Thyroid gland (tissue), 4 donors: ENCODE measurements at regions not wholly inside any gene's neighbourhood (a gene's known extent, or its start where the extent isn't known, plus 50 kb on each side); places are given as distances from the start of the nearest gene placed in this dataset.

Experiments used
- DNase-seq, 2 donors: peaks; one replicate each; pipeline ENCODE4 v3.0.0-alpha.2; 2019
- H3K27ac ChIP-seq, 3 donors: fragments of 200-600 bp; sonication (generic); 1 replicate in 2 of 3; 2 replicates in 1 of 3; pipeline ENCODE4 v1.5.1; 2016 to 2019; ENCODE audit warnings: mild to moderate bottlenecking in 1 of 3, moderate library complexity in 1 of 3
- H3K27me3 ChIP-seq: fragments of 200-600 bp; sonication (generic); one replicate; pipeline ENCODE4 v1.5.1; 2019
- H3K36me3 ChIP-seq, 2 donors: fragments of 200-600 bp; sonication (generic); one replicate each; pipeline ENCODE4 v1.5.1; 2016 to 2019
- H3K4me1 ChIP-seq, 2 donors: fragments of 200-600 bp; sonication (generic); one replicate each; pipeline ENCODE4 v1.5.1; 2017 to 2019
- H3K4me3 ChIP-seq, 3 donors: fragments of 200-600 bp; sonication (generic); replicated peaks in 1 of 3; 1 replicate in 2 of 3; 2 replicates in 1 of 3; pipeline ENCODE4 v1.5.1; 2016; ENCODE audit warnings: mild to moderate bottlenecking in 1 of 3
- H3K9me3 ChIP-seq: fragments of 200-600 bp; sonication (generic); one replicate; pipeline ENCODE4 v1.5.1; 2017
- CTCF ChIP-seq, 6 experiments: fragments of 200-600 bp in 3 of 6; fragments of 450-650 bp in 3 of 6; sonication (generic) in 3 of 6; IDR thresholded peaks; one replicate each; pipeline ENCODE4 v1.5.1; 2016 to 2019; ENCODE audit warnings: antibody characterized with exemption in 6 of 6, mild to moderate bottlenecking in 2 of 6, inconsistent platforms in 1 of 6, moderate library complexity in 1 of 6
- POLR2A ChIP-seq, 2 donors: fragments of 450-650 bp; IDR thresholded peaks; one replicate each; pipeline ENCODE4 v1.6.1; 2017; ENCODE audit warnings: antibody characterized with exemption in 2 of 2, mild to moderate bottlenecking in 2 of 2, moderate library complexity in 1 of 2
- WGBS, 2 donors: methylation state at CpG; one replicate each; pipeline ENCODE4 v1.1.5; 2017; 5-methylcytosine and 5-hydroxymethylcytosine counted together
- intact Hi-C: fragments of 100-400 bp; cut with DNase I; formaldehyde crosslinking; loops from one replicate; pipeline ENCODE4 v1.15.1; 2023

DNA sequence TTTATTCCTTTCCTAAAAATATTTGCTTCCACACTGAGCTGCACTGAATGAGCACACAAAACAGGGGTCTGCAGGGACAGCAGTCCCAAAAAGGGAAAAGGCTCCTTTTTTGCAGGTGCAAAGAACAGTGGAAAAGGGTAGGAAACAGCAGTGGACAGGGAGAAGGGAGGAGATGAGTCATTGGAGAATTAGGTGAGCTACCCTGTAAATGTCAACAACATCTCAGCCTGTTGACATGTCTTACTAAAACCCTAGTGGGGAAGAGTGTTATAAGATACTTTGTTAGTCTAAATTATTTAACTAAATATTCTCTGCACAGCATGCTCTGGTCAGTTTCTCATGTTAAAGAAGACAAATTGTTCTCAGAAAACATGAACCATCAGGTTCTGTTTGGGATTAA, 151.5 kb upstream of the FBXL4 start:
- no peak for DNase-seq

GRCh38 chr6:99096170-99096569, 148.4 kb upstream of the FBXL4 start:
- WGBS, 2 donors = 76% methylated on average over 6 of the region's 6 CpGs
- H3K27me3 ChIP-seq = no peaks in the 10 kb centered on the region
- intact Hi-C loops = no loop called here
- TF ChIP-seq POLR2A (IDR thresholded peaks at IDR 0.05) (no peak), CTCF (IDR thresholded peaks at IDR 0.05) (no peak)
- no peak overlapping the region for H3K4me3 ChIP-seq
- H3K36me3 ChIP-seq = no peaks in the 10 kb centered on the region
- DNase-seq = no peak
- H3K27ac ChIP-seq = no peak overlapping the region
- no peaks in the 10 kb centered on the region for H3K4me1 ChIP-seq
- H3K9me3 ChIP-seq = no peaks in the 10 kb centered on the region

More for the DNA sequence above, 151.5 kb upstream of the FBXL4 start:
- no peak overlapping the region for H3K27ac ChIP-seq
- H3K4me3 ChIP-seq = no peak overlapping the region
- no peak for TF ChIP-seq CTCF (IDR thresholded peaks at IDR 0.05)
- no peak for TF ChIP-seq POLR2A (IDR thresholded peaks at IDR 0.05)
- no peaks in the 10 kb centered on the region for H3K27me3 ChIP-seq
- no peaks in the 10 kb centered on the region for H3K4me1 ChIP-seq
- H3K36me3 ChIP-seq = no peaks in the 10 kb centered on the region
- intact Hi-C loops = no loop called here
- no peaks in the 10 kb centered on the region for H3K9me3 ChIP-seq

DNA sequence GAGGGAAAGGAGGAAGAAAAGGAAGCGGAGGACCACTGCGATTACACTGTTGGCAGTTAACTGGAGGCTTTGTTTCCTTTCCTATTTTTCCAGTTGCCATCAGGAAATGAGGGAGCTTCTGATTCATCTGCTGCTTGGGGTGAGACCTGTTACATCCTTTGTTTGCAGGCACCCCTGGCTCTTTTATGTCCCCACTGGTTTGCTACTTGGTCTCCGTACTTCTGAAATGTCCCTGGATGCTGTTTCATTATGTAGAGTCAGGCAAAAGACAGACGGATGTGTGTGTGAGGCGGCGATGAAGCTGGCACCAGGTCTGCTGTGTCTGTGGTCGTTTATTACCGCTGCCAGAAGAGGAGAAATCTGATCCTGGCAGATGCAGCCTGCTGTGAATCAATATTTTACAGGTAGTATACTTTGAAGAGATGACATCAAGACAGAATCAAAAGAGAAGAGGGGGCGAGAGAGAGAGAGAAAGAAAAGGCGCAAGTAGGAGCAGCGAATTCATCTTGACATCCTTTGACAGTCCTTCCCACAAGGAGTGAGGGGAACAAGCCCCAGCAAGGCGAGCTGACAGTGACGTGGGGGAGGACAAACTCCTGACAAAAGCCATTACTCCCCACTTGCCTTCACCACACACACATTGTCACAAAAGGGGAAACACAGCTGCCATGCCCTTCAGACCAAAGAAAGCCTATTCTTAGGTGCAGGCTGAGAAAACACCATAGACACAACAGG, 145.9 kb upstream of the FBXL4 start:
- no peak for TF ChIP-seq POLR2A (IDR thresholded peaks at IDR 0.05)
- TF ChIP-seq CTCF (IDR thresholded peaks at IDR 0.05) = no peak
- no peaks in the 10 kb centered on the region for H3K9me3 ChIP-seq
- 66 to 78% methylated on average over 12 to 13 of the region's 13 CpGs for WGBS, 2 donors
- no peaks in the 10 kb centered on the region for H3K4me1 ChIP-seq
- no peak overlapping the region for H3K4me3 ChIP-seq
- H3K36me3 ChIP-seq = no peaks in the 10 kb centered on the region
- DNase-seq = no peak
- intact Hi-C loops = no loop called here
- H3K27me3 ChIP-seq = no peaks in the 10 kb centered on the region
- H3K27ac ChIP-seq = no peak overlapping the region

- intact Hi-C loops = no loop called here
- H3K36me3 ChIP-seq = no peaks in the 10 kb centered on the region
- WGBS, 2 donors = 79 to 96% methylated on average over 7 of the region's 7 CpGs
- no peaks in the 10 kb centered on the region for H3K4me1 ChIP-seq
- TF ChIP-seq POLR2A (IDR thresholded peaks at IDR 0.05) (no peak), CTCF (IDR thresholded peaks at IDR 0.05) (no peak)
- H3K9me3 ChIP-seq = no peaks in the 10 kb centered on the region
- H3K27ac ChIP-seq = no peak overlapping the region
- DNase-seq = no peak
- no peak overlapping the region for H3K4me3 ChIP-seq
- H3K27me3 ChIP-seq = no peaks in the 10 kb centered on the region
Observed at GRCh38 chr6:99092461-99092860, 144.7 kb upstream of the FBXL4 start.

- WGBS, 2 donors = 87% methylated on average over 5 of the region's 5 CpGs
- DNase-seq = no peak
- H3K4me3 ChIP-seq = no peak overlapping the region
- H3K27ac ChIP-seq = no peak overlapping the region
- H3K4me1 ChIP-seq = no peaks in the 10 kb centered on the region
- H3K36me3 ChIP-seq = no peaks in the 10 kb centered on the region
- intact Hi-C loops = no loop called here
- no peaks in the 10 kb centered on the region for H3K9me3 ChIP-seq
- no peaks in the 10 kb centered on the region for H3K27me3 ChIP-seq
- no peak for TF ChIP-seq CTCF (IDR thresholded peaks at IDR 0.05)
- no peak for TF ChIP-seq POLR2A (IDR thresholded peaks at IDR 0.05)
Observed at GRCh38 chr6:99091985-99092384, 144.2 kb upstream of the FBXL4 start.
